Upper lobe of left lung (tissue), 6 donors: ENCODE measurements at regions not wholly inside any gene's neighbourhood (a gene's known extent, or its start where the extent isn't known, plus 50 kb on each side); places are given as distances from the start of the nearest gene placed in this dataset.

Experiments used
- ATAC-seq, 2 donors: fragments of 200-7000 bp; cut with Tn5 transposase; one replicate each; pipeline ENCODE4 v1.9.1; 2022; ENCODE audit warnings: mild to moderate bottlenecking in 2 of 2, moderate library complexity in 2 of 2; ENCODE audit not compliant: low FRiP score in 2 of 2
- DNase-seq, 2 donors: peaks; one replicate each; pipeline ENCODE4 v3.0.0-alpha.2; 2019 to 2020
- H3K27ac ChIP-seq, 4 donors: fragments of 200-600 bp; sonication (generic); one replicate each; pipeline ENCODE4 v1.5.1; 2016 to 2019
- H3K27me3 ChIP-seq, 4 donors: fragments of 200-600 bp; sonication (generic); one replicate each; pipeline ENCODE4 v1.5.1; 2017 to 2019
- H3K36me3 ChIP-seq, 4 donors: fragments of 200-600 bp; sonication (generic); one replicate each; pipeline ENCODE4 v1.5.1; 2016 to 2019
- H3K4me1 ChIP-seq, 4 donors: fragments of 200-600 bp; sonication (generic); one replicate each; pipeline ENCODE4 v1.5.1; 2018 to 2019
- H3K4me3 ChIP-seq, 4 donors: fragments of 200-600 bp; sonication (generic); one replicate each; pipeline ENCODE4 v1.5.1; 2017 to 2019; ENCODE audit warnings: mild to moderate bottlenecking in 2 of 4, moderate library complexity in 1 of 4
- H3K9me3 ChIP-seq, 4 donors: fragments of 200-600 bp; sonication (generic); one replicate each; pipeline ENCODE4 v1.5.1; 2018 to 2019
- CTCF ChIP-seq, 6 experiments: fragments of 450-650 bp in 4 of 6; fragments of 200-600 bp in 2 of 6; sonication (generic) in 2 of 6; IDR thresholded peaks; one replicate each; pipeline ENCODE4 v1.5.1; 2016 to 2019; ENCODE audit warnings: antibody characterized with exemption in 6 of 6
- EP300 ChIP-seq, 4 donors: sonication (generic); formaldehyde crosslinking; IDR thresholded peaks; one replicate each; pipeline ENCODE4 v1.5.1; 2017; ENCODE audit warnings: antibody characterized with exemption in 4 of 4, control low read depth in 2 of 4
- POLR2A ChIP-seq, 4 donors: fragments of 450-650 bp; IDR thresholded peaks; one replicate each; pipeline ENCODE4 v1.5.1; 2016 to 2017; ENCODE audit warnings: antibody characterized with exemption in 4 of 4, mild to moderate bottlenecking in 2 of 4
- POLR2AphosphoS5 ChIP-seq, 2 donors: sonication (generic); formaldehyde crosslinking; IDR thresholded peaks; one replicate each; pipeline ENCODE4 v1.5.1; 2017; ENCODE audit warnings: antibody characterized with exemption in 2 of 2
- WGBS, 2 donors: methylation state at CpG; one replicate each; pipeline ENCODE4 v1.1.5; 2017 to 2018; 5-methylcytosine and 5-hydroxymethylcytosine counted together
- donor health status: DM: no; HTN: no; CAD: no; lungs with moderate emphysema.
- donor health status: DM: no; HTN: yes; CAD: no; lungs with severe emphysema.

- Histone ChIP-seq H3K27ac (no peak overlapping the region), H3K27me3 (no peaks in the 10 kb centered on the region), H3K36me3 (no peaks in the 10 kb centered on the region), H3K4me1 (no peaks in the 10 kb centered on the region), H3K4me3 (no peak overlapping the region), H3K9me3 (peaks cover 0 to 7% (median 6%) of the 10 kb centered on the region in 4 donors)
- no peak for TF ChIP-seq CTCF (IDR thresholded peaks at IDR 0.05)
- TF ChIP-seq EP300 (IDR thresholded peaks at IDR 0.05) = no peak
- no peak for TF ChIP-seq POLR2AphosphoS5 (IDR thresholded peaks at IDR 0.05)
- no peak for TF ChIP-seq POLR2A (IDR thresholded peaks at IDR 0.05)
- DNase-seq (no peak), ATAC-seq (no peak)
- WGBS, 2 donors = 81 to 89% methylated on average over 2 of the region's 2 CpGs
Measured at GRCh38 chr16:17643935-17644334, 173.2 kb upstream of the XYLT1 start.

- no peak for TF ChIP-seq POLR2A (IDR thresholded peaks at IDR 0.05)
- no peak for TF ChIP-seq CTCF (IDR thresholded peaks at IDR 0.05)
- TF ChIP-seq EP300 (IDR thresholded peaks at IDR 0.05) = no peak
- ATAC-seq = no peak
Measured at GRCh38 chr16:17641990-17642389, 171.2 kb upstream of the XYLT1 start.

GRCh38 chr16:17638134-17638533 lies 167.4 kb upstream of the XYLT1 start:
- ATAC-seq = no peak
- WGBS, 2 donors = 60 to 64% methylated on average over 8 of the region's 8 CpGs

More at GRCh38 chr16:17641990-17642389, 171.2 kb upstream of the XYLT1 start:
- Histone ChIP-seq H3K9me3 (peaks cover 0 to 7% (median 6%) of the 10 kb centered on the region in 4 donors), H3K4me3 (no peak overlapping the region), H3K4me1 (no peaks in the 10 kb centered on the region), H3K27me3 (no peaks in the 10 kb centered on the region), H3K27ac (no peak overlapping the region), H3K36me3 (no peaks in the 10 kb centered on the region)
- WGBS, 2 donors = 95 to 96% methylated on average over 2 of the region's 2 CpGs
- no peak for DNase-seq

GRCh38 chr16:17635183-17635582 lies 164.4 kb upstream of the XYLT1 start:
- Histone ChIP-seq H3K9me3 (no peaks in the 10 kb centered on the region), H3K27ac (no peak overlapping the region), H3K27me3 (no peaks in the 10 kb centered on the region), H3K4me3 (no peak overlapping the region), H3K4me1 (no peaks in the 10 kb centered on the region), H3K36me3 (no peaks in the 10 kb centered on the region)
- ATAC-seq (no peak), DNase-seq (no peak)
- TF ChIP-seq POLR2AphosphoS5 (IDR thresholded peaks at IDR 0.05) (no peak), POLR2A (IDR thresholded peaks at IDR 0.05) (no peak), CTCF (IDR thresholded peaks at IDR 0.05) (no peak), EP300 (IDR thresholded peaks at IDR 0.05) (no peak)
- 91 to 92% methylated on average over 6 of the region's 6 CpGs for WGBS, 2 donors

More at GRCh38 chr16:17638134-17638533, 167.4 kb upstream of the XYLT1 start:
- Histone ChIP-seq H3K36me3 (no peaks in the 10 kb centered on the region), H3K27ac (no peak overlapping the region), H3K4me1 (no peaks in the 10 kb centered on the region), H3K9me3 (no peaks in the 10 kb centered on the region), H3K27me3 (no peaks in the 10 kb centered on the region), H3K4me3 (no peak overlapping the region)
- DNase-seq = no peak
- TF ChIP-seq POLR2A (IDR thresholded peaks at IDR 0.05) (no peak), EP300 (IDR thresholded peaks at IDR 0.05) (no peak), CTCF (IDR thresholded peaks at IDR 0.05) (no peak), POLR2AphosphoS5 (IDR thresholded peaks at IDR 0.05) (no peak)

- DNase-seq (no peak), ATAC-seq (no peak)
- 58 to 63% methylated on average over 7 to 8 of the region's 8 CpGs for WGBS, 2 donors
- Histone ChIP-seq H3K27me3 (no peaks in the 10 kb centered on the region), H3K4me1 (no peaks in the 10 kb centered on the region), H3K4me3 (no peak overlapping the region), H3K9me3 (no peaks in the 10 kb centered on the region), H3K36me3 (no peaks in the 10 kb centered on the region), H3K27ac (no peak overlapping the region)
- no peak for TF ChIP-seq POLR2A (IDR thresholded peaks at IDR 0.05)
- TF ChIP-seq CTCF (IDR thresholded peaks at IDR 0.05) = no peak
- no peak for TF ChIP-seq EP300 (IDR thresholded peaks at IDR 0.05)
- TF ChIP-seq POLR2AphosphoS5 (IDR thresholded peaks at IDR 0.05) = no peak
Measured at GRCh38 chr16:17633181-17633951, 162.6 kb upstream of the XYLT1 start.
